G401 (cell line): ENCODE measurements at regions not wholly inside any gene's neighbourhood (a gene's known extent, or its start where the extent isn't known, plus 50 kb on each side); places are given as distances from the start of the nearest gene placed in this dataset.
A peak's percentile ranks its signal among the peaks of the same experiment; 100 is the strongest.
"Not testable (repeated sequence)": the region's sequence is repeated elsewhere in the genome, so short reads cannot be mapped to it uniquely, and the experiment has no call there.

ENCODE experiments used
- DNase-seq: peaks from one replicate; pipeline ENCODE4 v3.0.0-alpha.2; 2015; ENCODE audit warnings: low spot score
- in situ Hi-C: cut with HindIII; loops from 2 replicates; pipeline ENCODE4 v1.10.0; 2016; ENCODE audit warnings: low sequenced_read_pairs, mixed read lengths

DNA sequence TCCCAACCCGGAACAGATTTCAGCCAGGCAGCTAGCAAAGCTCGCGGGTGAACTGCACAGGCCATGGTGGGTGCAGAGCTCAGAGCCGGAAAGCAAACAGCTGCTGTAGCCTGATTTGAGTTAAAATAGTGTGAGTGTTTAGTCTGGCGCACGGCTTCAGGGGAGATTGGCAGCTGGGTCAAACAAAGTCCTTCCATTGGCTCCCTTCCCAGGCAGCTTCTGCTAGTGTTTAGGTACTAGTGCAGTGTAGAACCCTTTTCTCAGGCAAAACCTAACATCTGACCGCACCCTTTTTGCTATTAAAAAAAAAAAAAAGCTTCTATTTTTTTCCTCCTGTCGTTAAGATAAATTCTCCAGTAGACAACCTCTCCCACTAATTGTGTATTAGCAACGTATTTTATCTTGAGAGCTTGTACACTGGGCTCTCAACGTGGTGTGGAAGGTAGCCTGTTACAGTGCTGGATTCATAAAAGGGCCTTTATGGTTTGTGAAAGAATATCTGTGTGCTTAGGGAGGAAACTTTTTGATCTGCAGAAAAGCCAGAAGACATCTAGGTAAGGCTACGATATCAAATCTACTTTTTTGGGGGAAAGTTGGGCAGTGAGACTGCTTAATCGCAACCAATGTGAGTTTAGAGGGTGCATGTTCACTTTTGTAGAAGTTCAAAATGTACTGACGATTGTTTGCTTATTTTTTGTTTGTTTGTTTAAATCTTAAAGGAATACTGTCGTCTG lies 689.6 kb downstream of the USP25 start:
- in situ Hi-C loops = no loop called here
- peak; percentile 78 for DNase-seq

GRCh38 chr21:16420031-16420724 lies 690.4 kb downstream of the USP25 start:
- DNase-seq = peak; percentile 72
- in situ Hi-C loops = no loop called here

DNA sequence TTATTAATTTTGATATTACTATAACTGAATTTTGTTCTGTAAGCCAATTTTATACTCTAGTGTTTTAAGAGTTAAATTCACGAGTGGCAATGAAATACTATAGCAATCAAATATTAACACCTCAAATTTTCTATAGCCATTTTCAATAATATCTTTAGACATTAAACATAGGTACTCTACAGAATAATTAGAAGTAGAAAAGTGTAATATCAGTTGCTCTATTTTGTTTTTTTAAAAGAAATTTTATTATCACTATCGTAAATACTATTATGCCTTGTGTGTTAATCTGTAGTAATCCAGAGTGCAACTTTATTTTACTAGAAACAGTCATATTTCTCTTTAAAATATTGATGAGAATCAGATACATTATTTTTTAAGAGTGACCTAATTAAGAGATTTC lies 691.2 kb downstream of the USP25 start:
- no peak for DNase-seq
- in situ Hi-C loops = no loop called here

- in situ Hi-C loops = no loop called here
- no peak for DNase-seq
These were observed 692.2 kb downstream of the USP25 start for GRCh38 chr21:16421965-16422364.

DNA sequence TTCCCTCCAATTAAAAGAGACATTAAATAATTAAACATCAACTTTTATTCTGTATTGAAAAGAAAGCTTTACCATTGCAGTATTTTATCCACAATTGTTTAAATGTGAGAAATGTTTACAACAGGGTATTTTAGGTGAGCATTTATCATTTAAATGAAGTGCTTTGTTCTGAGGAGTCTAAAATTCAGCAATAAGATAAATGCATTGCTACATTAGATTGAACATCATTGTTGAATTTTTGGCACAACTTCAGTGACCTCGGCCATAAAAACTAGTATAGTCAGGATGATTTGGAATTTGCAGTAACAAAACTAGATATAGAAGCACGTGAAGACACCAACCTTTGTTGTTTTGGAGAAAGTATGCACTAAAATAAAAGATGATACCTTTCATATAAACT lies 692.9 kb downstream of the USP25 start:
- in situ Hi-C loops = no loop called here
- DNase-seq = peak; percentile 45

DNA sequence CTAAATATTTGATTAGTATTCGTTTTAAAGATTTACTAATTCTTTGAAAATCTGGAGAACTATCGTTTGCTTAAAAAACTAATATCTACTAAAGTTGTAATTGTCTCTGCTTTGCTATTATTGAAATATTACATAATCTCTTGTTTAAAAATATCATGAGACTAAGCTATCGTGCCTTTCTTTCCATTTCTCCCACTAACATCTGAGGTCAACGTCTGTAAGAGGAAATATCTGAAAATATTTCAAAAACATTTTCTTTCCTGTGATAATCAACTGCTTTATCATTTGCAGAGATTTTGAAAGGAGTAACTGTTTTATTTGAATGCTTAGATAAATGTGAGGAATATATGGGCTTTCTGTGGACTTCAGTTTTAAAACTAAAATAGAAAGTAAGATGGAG lies 694.1 kb downstream of the USP25 start:
- DNase-seq = peak; percentile 30
- in situ Hi-C loops = no loop called here

- in situ Hi-C loops = no loop called here
These were observed 694.6 kb downstream of the USP25 start for GRCh38 chr21:16424331-16424751.

GRCh38 chr21:16425376-16425775 lies 695.6 kb downstream of the USP25 start:
- in situ Hi-C loops = no loop called here
- no peak for DNase-seq

More at GRCh38 chr21:16424331-16424751, 694.6 kb downstream of the USP25 start:
- DNase-seq = peak; percentile 65

DNA sequence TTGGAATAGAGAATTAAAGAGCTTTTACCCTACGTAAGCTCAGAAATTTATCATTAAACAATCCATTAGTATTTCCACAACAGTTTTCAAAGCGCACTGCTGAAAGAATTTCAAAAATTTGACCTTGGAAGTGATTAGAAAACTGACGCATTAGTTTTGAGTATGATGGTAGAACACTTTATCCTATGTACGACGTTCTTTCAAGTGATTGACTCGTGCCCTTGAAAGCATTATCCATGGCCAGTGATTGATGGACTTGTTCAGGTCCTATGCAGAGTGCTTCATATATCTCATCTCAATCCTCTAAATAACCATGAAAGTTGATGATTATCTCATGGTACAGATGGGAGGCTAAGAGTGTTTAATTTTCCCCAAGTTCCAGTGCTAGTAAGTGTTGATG lies 697.2 kb downstream of the USP25 start:
- no peak for DNase-seq
- in situ Hi-C loops = no loop called here

- in situ Hi-C loops = no loop called here
- DNase-seq = no peak
These were observed 697.9 kb downstream of the USP25 start for GRCh38 chr21:16427587-16428087.

DNA sequence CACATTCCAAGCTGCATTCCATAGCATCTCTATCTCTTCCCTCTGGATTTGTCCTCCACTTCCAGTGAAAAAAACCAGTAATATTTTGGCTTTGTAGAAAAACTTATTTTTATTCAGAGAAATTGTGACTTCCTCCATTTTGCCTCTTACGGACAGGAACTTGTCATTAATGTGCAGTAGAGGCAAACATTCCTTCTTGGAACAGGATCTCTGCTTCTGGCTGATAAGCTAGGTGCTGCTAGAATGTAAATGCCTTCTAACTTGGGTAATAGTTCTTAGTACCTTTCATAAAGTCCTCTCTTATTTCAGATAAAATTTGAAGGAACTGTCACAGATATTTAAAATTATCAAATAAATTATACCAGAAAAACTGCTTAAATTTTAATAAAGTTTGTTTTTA lies 707.8 kb downstream of the USP25 start:
- DNase-seq = no peak
- in situ Hi-C loops = no loop called here

DNA sequence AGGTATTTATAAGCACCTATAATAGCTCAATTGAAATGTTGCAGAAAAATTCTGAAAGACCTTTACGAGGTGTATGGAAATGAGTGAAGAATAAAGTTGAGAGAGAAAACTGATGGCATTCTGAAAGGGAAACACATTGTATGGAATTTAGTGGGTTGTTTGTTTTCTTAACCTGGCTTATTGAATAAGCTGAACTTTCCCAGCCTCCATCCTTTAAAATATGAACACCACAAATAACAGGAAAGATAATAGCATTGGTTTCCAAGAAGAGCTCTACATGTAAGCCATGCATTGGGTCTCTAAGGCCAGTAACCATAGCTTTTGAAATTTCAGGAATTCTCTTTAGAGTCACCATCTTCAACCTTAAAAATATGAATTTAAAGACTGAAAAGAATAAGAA lies 709.0 kb downstream of the USP25 start:
- DNase-seq = no peak
- in situ Hi-C loops = no loop called here

DNA sequence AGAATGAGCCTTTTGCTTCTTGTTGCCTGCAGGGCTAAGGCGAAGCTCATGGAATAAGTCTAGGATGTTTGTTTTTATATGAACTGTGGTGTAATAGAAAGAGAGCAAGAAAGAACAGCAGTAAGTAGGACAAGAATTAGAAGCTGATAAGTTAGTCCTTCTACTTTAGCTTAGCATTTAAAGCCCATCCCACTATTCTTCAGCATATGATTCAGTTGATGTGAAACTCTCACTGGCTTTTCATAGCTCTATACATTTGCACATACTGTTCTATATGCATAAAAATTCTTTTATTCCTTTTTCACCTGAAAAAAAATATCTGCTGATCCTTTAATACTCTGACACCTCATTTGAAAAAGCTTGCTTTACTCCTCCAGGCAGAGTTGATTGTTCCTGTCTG lies 712.0 kb downstream of the USP25 start:
- in situ Hi-C loops = no loop called here
- no peak for DNase-seq

GRCh38 chr21:16454399-16454798 lies 724.6 kb downstream of the USP25 start:
- in situ Hi-C loops = no loop called here

DNA sequence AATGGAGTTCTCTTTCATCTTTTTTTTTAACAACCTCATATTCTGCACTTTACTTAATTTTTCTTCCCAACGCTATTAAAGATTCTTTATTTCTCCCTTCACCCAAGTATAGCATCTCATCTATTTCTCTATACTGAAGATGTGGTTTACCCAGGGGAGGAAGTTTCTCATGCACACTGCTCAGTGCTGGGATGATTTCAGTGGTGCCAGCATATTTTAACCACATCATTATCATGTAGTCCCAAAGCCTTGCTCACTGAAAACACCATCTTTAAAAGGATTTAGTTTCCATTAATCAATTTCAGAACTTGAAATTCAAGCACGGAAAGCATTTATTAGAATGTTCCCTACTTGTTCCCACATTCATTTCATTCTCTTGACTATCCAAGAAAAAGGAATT lies 725.7 kb downstream of the USP25 start:
- in situ Hi-C loops = no loop called here

More at GRCh38 chr21:16454399-16454798, 724.6 kb downstream of the USP25 start:
- DNase-seq = peak; percentile 49

GRCh38 chr21:16455978-16456377 lies 726.2 kb downstream of the USP25 start:
- in situ Hi-C loops = no loop called here
- DNase-seq = peak; percentile 67

More for the DNA sequence above, 725.7 kb downstream of the USP25 start:
- no peak for DNase-seq

- no peak for DNase-seq
- in situ Hi-C loops = no loop called here
These were observed 727.7 kb downstream of the USP25 start for GRCh38 chr21:16457498-16457897.

GRCh38 chr21:16460936-16461335 lies 731.2 kb downstream of the USP25 start:
- no peak for DNase-seq
- in situ Hi-C loops = no loop called here

DNA sequence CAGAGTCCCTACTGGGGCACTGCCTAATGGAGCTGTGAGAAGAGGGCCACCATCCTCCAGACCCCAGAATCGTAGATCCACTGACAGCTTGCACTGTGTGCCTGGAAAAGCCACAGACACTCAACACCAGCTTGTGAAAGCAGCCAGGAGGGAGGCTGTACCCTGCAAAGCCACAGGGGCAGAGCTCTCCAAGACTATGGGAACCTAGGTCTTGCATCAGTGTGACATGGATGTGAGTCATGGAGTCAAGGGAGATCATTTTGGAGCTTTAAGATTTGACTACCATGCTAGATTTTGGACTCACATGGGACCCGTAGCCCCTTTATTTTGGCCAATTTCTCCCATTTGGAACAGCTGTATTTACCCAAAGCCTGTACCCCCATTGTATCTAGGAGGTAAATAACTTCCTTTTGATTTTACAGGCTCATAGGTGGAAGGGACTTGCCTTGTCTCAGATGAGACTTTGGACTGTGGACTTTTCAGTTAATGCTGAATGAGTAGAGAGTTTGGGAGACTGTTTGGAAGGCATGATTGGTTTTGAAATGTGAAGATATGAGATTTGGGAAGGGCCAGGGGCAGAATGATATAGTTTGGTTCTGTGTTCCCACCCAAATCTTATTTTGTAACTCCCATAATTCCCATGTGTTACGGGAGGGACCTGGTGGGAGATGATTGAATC lies 734.6 kb downstream of the USP25 start:
- DNase-seq, in situ Hi-C loops: not testable (repeated sequence)

GRCh38 chr21:16468184-16468583 lies 738.4 kb downstream of the USP25 start:
- no peak for DNase-seq
- in situ Hi-C loops = no loop called here
